ENCODE measurements at regions not wholly inside any gene's neighbourhood (a gene's known extent, or its start where the extent isn't known, plus 50 kb on each side); places are given as distances from the start of the nearest gene placed in this dataset.

GRCh38 chr10:108412323-108412722 is 1247.8 kb upstream of the SORCS1 start:
- Mint-ChIP-seq H3K27me3 (ENCODE audit: low read depth) (peaks cover 2% of the 10 kb centered on the region), H3K9me3 (peaks cover 2% of the 10 kb centered on the region), H3K4me3 (no peak overlapping the region), H3K4me1 (no peaks in the 10 kb centered on the region), H3K36me3 (ENCODE audit: low read depth) (no peaks in the 10 kb centered on the region), H3K27ac (ENCODE audit: unreplicated experiment) (no peak overlapping the region)
- no peak for DNase-seq (ENCODE audit: low read depth, low spot score)
- no peak for TF ChIP-seq CTCF (conservative IDR thresholded peaks at IDR 0.05)

DNA sequence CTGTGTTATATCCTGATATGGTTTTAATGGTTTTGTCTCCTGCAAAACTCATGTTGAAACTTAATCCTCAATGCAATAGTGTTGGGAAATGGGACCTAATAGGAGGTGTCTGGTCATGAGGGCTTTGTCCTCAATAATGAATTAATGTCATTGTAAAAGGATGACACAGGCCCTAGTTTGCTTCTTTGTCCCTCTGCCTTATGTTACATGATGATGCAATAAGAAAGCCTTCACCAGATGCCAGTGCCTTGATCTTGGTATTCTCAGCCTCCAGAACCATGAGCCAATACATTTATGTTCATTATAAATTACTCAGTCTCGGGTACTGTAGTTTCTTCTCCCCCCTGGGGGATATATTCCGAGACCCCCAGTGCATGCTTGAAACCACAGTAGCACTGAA is 1247.4 kb upstream of the SORCS1 start:
- DNase-seq (ENCODE audit: low read depth, low spot score) = no peak
- Mint-ChIP-seq H3K4me1 (no peaks in the 10 kb centered on the region), H3K36me3 (ENCODE audit: low read depth) (no peaks in the 10 kb centered on the region), H3K27me3 (ENCODE audit: low read depth) (peaks cover 2% of the 10 kb centered on the region), H3K4me3 (no peak overlapping the region), H3K27ac (ENCODE audit: unreplicated experiment) (no peak overlapping the region), H3K9me3 (peaks cover 2% of the 10 kb centered on the region)
- no peak for TF ChIP-seq CTCF (conservative IDR thresholded peaks at IDR 0.05)

DNA sequence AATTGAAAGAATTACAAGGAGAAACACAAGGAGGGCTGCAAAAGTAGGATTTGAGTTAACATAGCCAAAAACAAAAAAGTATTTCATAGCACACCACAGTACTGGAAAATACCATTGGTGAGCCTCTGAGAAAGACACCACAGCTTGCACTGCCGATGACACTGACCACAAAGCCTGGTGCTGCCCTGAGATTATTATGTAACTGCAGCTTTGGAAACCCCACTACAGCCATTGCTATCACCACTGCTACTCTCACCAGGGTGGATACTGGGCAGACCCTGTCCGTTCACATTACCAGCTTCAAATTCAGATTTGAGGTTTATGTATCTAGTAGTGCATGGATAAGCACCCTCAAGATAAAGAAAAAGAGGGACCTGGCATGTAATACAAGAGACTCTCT is 1246.7 kb upstream of the SORCS1 start:
- no peak for TF ChIP-seq CTCF (conservative IDR thresholded peaks at IDR 0.05)

DNA sequence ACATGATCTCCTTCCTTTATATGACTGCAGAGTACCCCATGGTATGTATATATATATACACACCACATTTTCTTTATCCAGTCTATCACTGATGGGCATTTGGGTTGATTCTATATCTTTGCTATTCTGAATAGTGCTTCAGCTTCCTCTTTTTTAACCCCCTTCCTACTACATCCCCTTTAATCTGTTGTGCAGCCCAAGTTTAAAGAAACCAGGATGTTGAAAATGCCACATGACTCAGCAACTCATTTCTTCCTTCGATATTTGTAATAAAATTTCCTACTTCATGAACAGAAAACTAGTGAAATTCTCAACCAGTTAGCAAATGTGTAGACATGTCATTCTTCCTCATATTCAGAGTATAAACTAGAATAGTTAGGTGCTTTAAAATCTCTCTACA is 1245.7 kb upstream of the SORCS1 start:
- Mint-ChIP-seq H3K9me3 (no peaks in the 10 kb centered on the region), H3K27me3 (ENCODE audit: low read depth) (no peaks in the 10 kb centered on the region), H3K27ac (ENCODE audit: unreplicated experiment) (no peak overlapping the region), H3K4me3 (no peak overlapping the region), H3K36me3 (ENCODE audit: low read depth) (no peaks in the 10 kb centered on the region), H3K4me1 (no peaks in the 10 kb centered on the region)
- no peak for TF ChIP-seq CTCF (conservative IDR thresholded peaks at IDR 0.05)
- no peak for DNase-seq (ENCODE audit: low read depth, low spot score)

More for the DNA sequence above, 1246.7 kb upstream of the SORCS1 start:
- Mint-ChIP-seq H3K36me3 (ENCODE audit: low read depth) (no peaks in the 10 kb centered on the region), H3K9me3 (no peaks in the 10 kb centered on the region), H3K4me3 (no peak overlapping the region), H3K27me3 (ENCODE audit: low read depth) (peaks cover under 1% of the 10 kb centered on the region), H3K4me1 (no peaks in the 10 kb centered on the region), H3K27ac (ENCODE audit: unreplicated experiment) (no peak overlapping the region)
- DNase-seq (ENCODE audit: low read depth, low spot score) = no peak

DNA sequence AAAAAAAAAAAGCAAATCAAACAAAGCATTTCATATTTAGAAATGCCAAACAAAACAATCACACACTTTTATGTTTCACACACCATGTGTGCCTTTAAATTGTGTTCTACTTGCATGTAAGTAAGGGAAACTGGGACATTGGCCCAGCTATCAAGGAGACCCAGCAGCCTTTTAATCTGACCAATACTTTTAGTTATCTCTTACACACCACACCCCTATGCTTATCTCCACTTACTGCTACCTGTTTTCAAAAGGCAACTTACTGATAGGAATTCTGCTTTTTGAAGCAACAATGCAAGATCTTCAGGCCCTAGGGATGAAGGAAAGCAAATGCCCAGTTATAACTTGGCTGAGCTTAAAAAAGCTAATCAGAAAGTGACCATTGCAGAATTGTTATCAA is 1244.8 kb upstream of the SORCS1 start:
- Mint-ChIP-seq H3K4me1 (no peaks in the 10 kb centered on the region), H3K4me3 (no peak overlapping the region), H3K9me3 (no peaks in the 10 kb centered on the region), H3K27me3 (ENCODE audit: low read depth) (no peaks in the 10 kb centered on the region), H3K36me3 (ENCODE audit: low read depth) (no peaks in the 10 kb centered on the region), H3K27ac (ENCODE audit: unreplicated experiment) (no peak overlapping the region)
- TF ChIP-seq CTCF (conservative IDR thresholded peaks at IDR 0.05) = no peak
- no peak for DNase-seq (ENCODE audit: low read depth, low spot score)

- no peaks in the 10 kb centered on the region for H3K9me3 Mint-ChIP-seq
- DNase-seq (ENCODE audit: low read depth, low spot score) = no peak
- no peak overlapping the region for H3K4me3 Mint-ChIP-seq
- TF ChIP-seq CTCF (conservative IDR thresholded peaks at IDR 0.05) = no peak
- no peaks in the 10 kb centered on the region for H3K27me3 Mint-ChIP-seq (ENCODE audit: low read depth)
- H3K27ac Mint-ChIP-seq (ENCODE audit: unreplicated experiment) = no peak overlapping the region
- no peaks in the 10 kb centered on the region for H3K36me3 Mint-ChIP-seq (ENCODE audit: low read depth)
- H3K4me1 Mint-ChIP-seq = no peaks in the 10 kb centered on the region
Observed at GRCh38 chr10:108404155-108404554, 1239.6 kb upstream of the SORCS1 start.

Measured in neural crest cell (in vitro differentiated cells).